HCT116 (cell line): ENCODE measurements at regions not wholly inside any gene's neighbourhood (a gene's known extent, or its start where the extent isn't known, plus 50 kb on each side); places are given as distances from the start of the nearest gene placed in this dataset.

Source experiments
- ATAC-seq: fragments of 200-7000 bp; cut with Tn5 transposase; 2 replicates; pipeline ENCODE4 v1.9.1; 2020; ENCODE audit warnings: mild to moderate bottlenecking, moderate library complexity
- BruUV-seq: library from RNA; stranded (reverse); fragments of 400-500 nt; replicated peaks from 2 replicates; lab custom pipeline; 2021; lab: Mats Ljungman, UMichigan
- CTCF ChIA-PET: fragments of 300-600 bp; sonication (Branson Sonifier 250); formaldehyde crosslinking; loops from one replicate; lab custom pipeline; 2021; ENCODE audit warnings: antibody characterized with exemption; lab: Charles Lee
- POLR2A ChIA-PET: fragments of 300-600, 350-600 bp; sonication (Branson Sonifier 250); formaldehyde crosslinking; loops from one replicate; lab custom pipeline; 2021; ENCODE audit warnings: antibody characterized with exemption; lab: Charles Lee
- RAD21 ChIA-PET, 2 experiments: fragments of 300-600 bp; sonication (Branson Sonifier 250); formaldehyde crosslinking; loops; one replicate each; lab custom pipeline; 2023; ENCODE audit warnings: low total read pairs in 2 of 2; ENCODE audit not compliant: uncharacterized antibody in 2 of 2, unreplicated experiment in 2 of 2, low non-redundant PET in 1 of 2; lab: Charles Lee
- DNase-seq: peaks from one replicate; pipeline ENCODE4 v3.0.0-alpha.2; 2010; ENCODE audit warnings: low read depth, low spot score
- H2AFZ ChIP-seq: fragments of 200-600 bp; shearing (Covaris generic), sonication (generic); 2 replicates; pipeline ENCODE4 v1.6.1; 2017; ENCODE audit warnings: low read depth, mixed run types, mixed read lengths, antibody characterized with exemption, low read length; ENCODE audit not compliant: poor library complexity, severe bottlenecking
- H3K27ac ChIP-seq: 2 replicates; pipeline ENCODE4 v1.5.1; 2012; ENCODE audit warnings: low read depth, low read length
- H3K27me3 ChIP-seq: fragments of 200-600 bp; sonication (generic); 2 replicates; pipeline ENCODE4 v1.6.1; 2016; ENCODE audit warnings: mixed run types, low read length, mixed read lengths; ENCODE audit not compliant: insufficient read depth
- H3K36me3 ChIP-seq, 2 experiments: fragments of 200-500 bp in 1 of 2; fragments of 200-600 bp in 1 of 2; sonication (Bioruptor generic) in 1 of 2; sonication (generic) in 1 of 2; 2 replicates each; pipeline versions ENCODE4 v1.5.1 to v1.6.1; 2014 to 2016; ENCODE audit warnings: low read length in 2 of 2, inconsistent platforms in 1 of 2, mixed read lengths in 1 of 2, mixed run types in 1 of 2; ENCODE audit not compliant: insufficient read depth in 2 of 2, control insufficient read depth in 1 of 2
- H3K4me1 ChIP-seq, 2 experiments: fragments of 200-600 bp in 1 of 2; sonication (generic) in 1 of 2; 2 replicates each; pipeline versions ENCODE4 v1.5.1 to v1.6.1; 2012 to 2017; ENCODE audit warnings: low read length in 2 of 2, inconsistent platforms in 1 of 2, mild to moderate bottlenecking in 1 of 2, mixed read lengths in 1 of 2, mixed run types in 1 of 2, moderate library complexity in 1 of 2; ENCODE audit not compliant: insufficient read depth in 2 of 2, control insufficient read depth in 1 of 2
- H3K4me2 ChIP-seq: fragments of 200-600 bp; sonication (generic); 2 replicates; pipeline ENCODE4 v1.6.1; 2017; ENCODE audit warnings: mixed run types, low read length, mixed read lengths
- H3K4me3 ChIP-seq, 2 experiments: fragments of 200-600 bp in 1 of 2; sonication (generic) in 1 of 2; replicated peaks in 1 of 2; 2 replicates each; pipeline ENCODE4 v1.5.1; 2011 to 2016; ENCODE audit warnings: low read length in 2 of 2, control low read depth in 1 of 2, low read depth in 1 of 2, mild to moderate bottlenecking in 1 of 2, mixed read lengths in 1 of 2, mixed run types in 1 of 2
- H3K79me2 ChIP-seq: fragments of 200-600 bp; sonication (generic); 2 replicates; pipeline ENCODE4 v1.6.1; 2017; ENCODE audit warnings: mild to moderate bottlenecking, mixed run types, low read length, moderate library complexity, mixed read lengths; ENCODE audit not compliant: insufficient read depth
- H3K9ac ChIP-seq: fragments of 200-600 bp; sonication (generic); 2 replicates; pipeline ENCODE4 v1.6.1; 2016; ENCODE audit warnings: low read length, mixed read lengths
- H3K9me2 ChIP-seq: fragments of 200-600 bp; sonication (generic), shearing (Covaris generic); 2 replicates; pipeline ENCODE4 v1.6.1; 2017; ENCODE audit warnings: mixed run types, mild to moderate bottlenecking, moderate library complexity; ENCODE audit not compliant: insufficient read depth
- H3K9me3 ChIP-seq, 2 experiments: fragments of 200-500 bp in 1 of 2; fragments of 200-600 bp in 1 of 2; sonication (Bioruptor generic) in 1 of 2; sonication (generic) in 1 of 2; 2 replicates each; pipeline ENCODE4 v1.6.1; 2014 to 2017; ENCODE audit warnings: low read length in 2 of 2, mixed read lengths in 2 of 2, inconsistent platforms in 1 of 2, low read depth in 1 of 2, mild to moderate bottlenecking in 1 of 2, mixed run types in 1 of 2, moderate library complexity in 1 of 2; ENCODE audit not compliant: control insufficient read depth in 1 of 2, insufficient read depth in 1 of 2
- H4K20me1 ChIP-seq: fragments of 200-600 bp; sonication (generic), shearing (Covaris generic); 2 replicates; pipeline ENCODE4 v1.6.1; 2017; ENCODE audit warnings: mixed run types, mild to moderate bottlenecking, moderate library complexity; ENCODE audit not compliant: insufficient read depth
- ATF3 ChIP-seq: IDR thresholded peaks from 2 replicates; pipeline ENCODE4 v1.6.1; 2012
- CTCF ChIP-seq, 3 experiments: fragments of 200-600 bp in 1 of 3; sonication (generic) in 1 of 3; IDR thresholded peaks in 2 of 3; conservative IDR thresholded peaks in 1 of 3; 2 replicates each; pipeline ENCODE4 v1.5.1; 2012 to 2017; ENCODE audit warnings: low read depth in 2 of 3, low read length in 2 of 3, antibody characterized with exemption in 1 of 3, borderline replicate concordance in 1 of 3, control low read depth in 1 of 3, mild to moderate bottlenecking in 1 of 3, mixed read lengths in 1 of 3, mixed run types in 1 of 3, moderate library complexity in 1 of 3; ENCODE audit not compliant: insufficient read depth in 1 of 3
- EGR1 ChIP-seq: IDR thresholded peaks from 2 replicates; pipeline ENCODE4 v1.6.1; 2012; ENCODE audit warnings: low read depth
- EZH2 ChIP-seq: fragments of 200-600 bp; sonication (generic); IDR thresholded peaks from 2 replicates; pipeline ENCODE4 v1.6.1; 2017; ENCODE audit warnings: antibody characterized with exemption, mixed run types
- EZH2phosphoT487 ChIP-seq: fragments of 200-600 bp; IDR thresholded peaks from 2 replicates; pipeline ENCODE4 v1.6.1; 2018; ENCODE audit warnings: antibody characterized with exemption, borderline replicate concordance
- FOSL1 ChIP-seq: IDR thresholded peaks from 2 replicates; pipeline ENCODE4 v1.6.1; 2012; ENCODE audit warnings: low read depth
- MAX ChIP-seq: IDR thresholded peaks from 2 replicates; pipeline ENCODE4 v1.6.1; 2012
- POLR2A ChIP-seq: IDR thresholded peaks from 2 replicates; pipeline ENCODE4 v1.7.0; 2011; ENCODE audit warnings: borderline replicate concordance; ENCODE audit not compliant: insufficient read depth, insufficient read length; ENCODE audit errors: extremely low read depth
- POLR2AphosphoS5 ChIP-seq: IDR thresholded peaks from 2 replicates; pipeline ENCODE4 v1.6.1; 2011; ENCODE audit warnings: mild to moderate bottlenecking, low read depth, low read length, moderate library complexity
- RAD21 ChIP-seq: IDR thresholded peaks from 2 replicates; pipeline ENCODE4 v1.6.1; 2012; ENCODE audit warnings: low read depth, mild to moderate bottlenecking
- REST ChIP-seq: IDR thresholded peaks from 2 replicates; pipeline ENCODE4 v1.6.1; 2012; ENCODE audit warnings: low read depth
- SIN3A ChIP-seq: IDR thresholded peaks from 2 replicates; pipeline ENCODE4 v1.6.1; 2012; ENCODE audit warnings: low read depth
- SRF ChIP-seq: IDR thresholded peaks from 2 replicates; pipeline ENCODE4 v1.6.1; 2012; ENCODE audit warnings: low read depth
- TCF7L2 ChIP-seq: IDR thresholded peaks from 2 replicates; pipeline ENCODE4 v1.7.0; 2011; ENCODE audit warnings: borderline replicate concordance, inconsistent platforms; ENCODE audit not compliant: insufficient read depth, insufficient read length; ENCODE audit errors: extremely low read depth
- YY1 ChIP-seq: IDR thresholded peaks from 2 replicates; pipeline ENCODE4 v1.6.1; 2011; ENCODE audit warnings: low read length, low read depth, moderate library complexity, mild to moderate bottlenecking; ENCODE audit not compliant: insufficient replicate concordance; ENCODE audit errors: extremely low read depth
- ZBTB33 ChIP-seq: IDR thresholded peaks from 2 replicates; pipeline ENCODE4 v1.6.1; 2011; ENCODE audit warnings: mild to moderate bottlenecking, low read length, moderate library complexity; ENCODE audit not compliant: insufficient replicate concordance; ENCODE audit errors: extremely low read depth
- ZNF274 ChIP-seq: fragments of 200-500 bp; sonication (Bioruptor generic); IDR thresholded peaks from 2 replicates; pipeline ENCODE4 v1.6.1; 2014; ENCODE audit warnings: mild to moderate bottlenecking, low read depth, low read length, inconsistent platforms
- intact Hi-C: fragments of 100-400 bp; cut with micrococcal nuclease; formaldehyde crosslinking; loops from 2 replicates; pipeline ENCODE4 v1.10.0; 2022

- BruUV-seq, result no TSS peak
- H4K20me1 ChIP-seq, result no peaks in the 10 kb centered on the region
- H3K4me3 ChIP-seq, result no peak overlapping the region
- DNase-seq (no peak), ATAC-seq (no peak)
- CTCF ChIA-PET, result no interaction called here
- intact Hi-C loops, result no loop called here
- H3K9ac ChIP-seq, result no peak overlapping the region
- POLR2A ChIA-PET, result no interaction called here
- H3K4me1 ChIP-seq, result no peaks in the 10 kb centered on the region
- no peaks in the 10 kb centered on the region for H3K36me3 ChIP-seq
- H3K27ac ChIP-seq, result no peak overlapping the region
- H3K9me3 ChIP-seq, result no peaks in the 10 kb centered on the region
- H3K4me2 ChIP-seq, result no peak overlapping the region
- RAD21 ChIA-PET, result no interaction called here
- H3K79me2 ChIP-seq, result no peaks in the 10 kb centered on the region
- no peak overlapping the region for H2AFZ ChIP-seq
- H3K9me2 ChIP-seq, result no peaks in the 10 kb centered on the region
- H3K27me3 ChIP-seq, result no peaks in the 10 kb centered on the region
- TF ChIP-seq EZH2phosphoT487, result no peak
- no peak for TF ChIP-seq REST
- TF ChIP-seq ATF3, result no peak
- TF ChIP-seq RAD21, result no peak
- TF ChIP-seq SIN3A, result no peak
- TF ChIP-seq FOSL1, result no peak
- no peak for TF ChIP-seq MAX
- TF ChIP-seq CTCF (IDR thresholded peaks at IDR 0.05 in 2 of 3, conservative IDR thresholded peaks at IDR 0.05 in 1 of 3; ENCODE audit: borderline replicate concordance in 1 of 3, insufficient read depth in 1 of 3, low read depth in 2 of 3, low read length in 2 of 3), result no peak
- TF ChIP-seq POLR2A, result no peak
- TF ChIP-seq POLR2AphosphoS5, result no peak
- no peak for TF ChIP-seq EZH2
- TF ChIP-seq SRF, result no peak
- TF ChIP-seq ZNF274, result no peak
- no peak for TF ChIP-seq TCF7L2
- TF ChIP-seq YY1, result no peak
- no peak for TF ChIP-seq ZBTB33
- TF ChIP-seq EGR1, result no peak
Observed at GRCh38 chr11:32494629-32495028, 59.3 kb upstream of the WT1 start.
